WTC11 (cell line): ENCODE measurements at regions not wholly inside any gene's neighbourhood (a gene's known extent, or its start where the extent isn't known, plus 50 kb on each side); places are given as distances from the start of the nearest gene placed in this dataset.

Experiments
- ATAC-seq: fragments of 200-7000 bp; cut with Tn5 transposase; 2 replicates; pipeline ENCODE4 v1.10.0; 2021; ENCODE audit warnings: mild to moderate bottlenecking, moderate library complexity
- CTCF ChIA-PET: fragments of 300-600 bp; sonication (Branson Sonifier 250); formaldehyde crosslinking; loops from one replicate; lab custom pipeline; 2021; ENCODE audit warnings: antibody characterized with exemption; lab: Charles Lee
- POLR2A ChIA-PET: fragments of 350-600 bp; sonication (Branson Sonifier 250); formaldehyde crosslinking; loops from one replicate; lab custom pipeline; 2021; ENCODE audit warnings: antibody characterized with exemption; lab: Charles Lee
- DNase-seq: peaks from one replicate; pipeline ENCODE4 v3.0.0; 2021; ENCODE audit warnings: low spot score
- H3K27ac Mint-ChIP-seq: 2 replicates; pipeline ENCODE4 v1.8.0; 2021; ENCODE audit warnings: mixed read lengths
- H3K27me3 Mint-ChIP-seq: 2 replicates; pipeline ENCODE4 v1.8.0; 2021; ENCODE audit warnings: low read depth, mild to moderate bottlenecking, moderate library complexity, mixed read lengths
- H3K36me3 Mint-ChIP-seq: 2 replicates; pipeline ENCODE4 v1.8.0; 2021; ENCODE audit warnings: mixed read lengths
- H3K4me1 Mint-ChIP-seq: 2 replicates; pipeline ENCODE4 v1.8.0; 2022; ENCODE audit warnings: mixed read lengths
- H3K4me3 Mint-ChIP-seq: 2 replicates; pipeline ENCODE4 v1.8.0; 2021; ENCODE audit warnings: mild to moderate bottlenecking, moderate library complexity, mixed read lengths
- H3K9me3 Mint-ChIP-seq: 2 replicates; pipeline ENCODE4 v1.8.0; 2021; ENCODE audit warnings: mixed read lengths
- CDX4 ChIP-seq: fragments of 250-450 bp; sonication (Bioruptor Pico); IDR thresholded peaks from 2 replicates; pipeline ENCODE4 v1.9.0; 2021; ENCODE audit warnings: moderate library complexity, mild to moderate bottlenecking, inconsistent platforms, borderline replicate concordance
- CREM ChIP-seq: sonication (generic); formaldehyde crosslinking; IDR thresholded peaks from 2 replicates; pipeline ENCODE4 v1.8.1; 2022; ENCODE audit warnings: mild to moderate bottlenecking, missing genetic modification reagents, moderate library complexity
- ELF4 ChIP-seq: sonication (generic); formaldehyde crosslinking; IDR thresholded peaks from 2 replicates; pipeline ENCODE4 v1.8.1; 2022; ENCODE audit warnings: low read depth, mild to moderate bottlenecking, moderate library complexity, missing genetic modification reagents
- FOXP1 ChIP-seq: sonication (generic); formaldehyde crosslinking; IDR thresholded peaks from 2 replicates; pipeline ENCODE4 v1.8.0; 2022; ENCODE audit warnings: missing genetic modification reagents, mild to moderate bottlenecking, moderate library complexity, borderline replicate concordance
- JAZF1 ChIP-seq: fragments of 250-450 bp; sonication (Bioruptor Pico); IDR thresholded peaks from 2 replicates; pipeline ENCODE4 v1.9.0; 2021; ENCODE audit warnings: moderate library complexity, mild to moderate bottlenecking, inconsistent platforms
- MYBL2 ChIP-seq: sonication (generic); formaldehyde crosslinking; IDR thresholded peaks from 2 replicates; pipeline ENCODE4 v1.8.1; 2023; ENCODE audit warnings: mild to moderate bottlenecking, moderate library complexity, missing genetic modification reagents
- NR1H2 ChIP-seq: sonication (generic); formaldehyde crosslinking; IDR thresholded peaks from 2 replicates; pipeline ENCODE4 v1.9.0; 2021; ENCODE audit warnings: mild to moderate bottlenecking, moderate library complexity, missing genetic modification reagents
- PREB ChIP-seq: sonication (generic); formaldehyde crosslinking; IDR thresholded peaks from 2 replicates; pipeline ENCODE4 v1.8.1; 2022; ENCODE audit warnings: mild to moderate bottlenecking, missing genetic modification reagents, moderate library complexity, borderline replicate concordance
- RORB ChIP-seq: fragments of 250-450 bp; sonication (Bioruptor Pico); IDR thresholded peaks from 2 replicates; pipeline ENCODE4 v1.9.0; 2021; ENCODE audit warnings: mild to moderate bottlenecking
- SMAD3 ChIP-seq: sonication (generic); formaldehyde crosslinking; IDR thresholded peaks from 2 replicates; pipeline ENCODE4 v1.8.0; 2022; ENCODE audit warnings: missing genetic modification reagents, mild to moderate bottlenecking, borderline replicate concordance
- TCF7 ChIP-seq: sonication (generic); formaldehyde crosslinking; IDR thresholded peaks from 2 replicates; pipeline ENCODE4 v1.8.0; 2022; ENCODE audit warnings: mild to moderate bottlenecking, low read depth, missing genetic modification reagents, moderate library complexity
- ZBTB21 ChIP-seq: sonication (generic); formaldehyde crosslinking; IDR thresholded peaks from 2 replicates; pipeline ENCODE4 v1.8.1; 2023; ENCODE audit warnings: mild to moderate bottlenecking, missing genetic modification reagents, borderline replicate concordance
- ZNF121 ChIP-seq: sonication (generic); formaldehyde crosslinking; IDR thresholded peaks from 2 replicates; pipeline ENCODE4 v1.8.0; 2023; ENCODE audit warnings: missing genetic modification reagents
- ZNF219 ChIP-seq: sonication (generic); formaldehyde crosslinking; IDR thresholded peaks from 2 replicates; pipeline ENCODE4 v1.8.0; 2023; ENCODE audit warnings: missing genetic modification reagents, mild to moderate bottlenecking, borderline replicate concordance
- ZNF281 ChIP-seq: sonication (generic); formaldehyde crosslinking; IDR thresholded peaks from 2 replicates; pipeline ENCODE4 v1.8.0; 2023; ENCODE audit warnings: mild to moderate bottlenecking, missing genetic modification reagents
- ZNF317 ChIP-seq: sonication (generic); formaldehyde crosslinking; IDR thresholded peaks from 2 replicates; pipeline ENCODE4 v1.8.1; 2023; ENCODE audit warnings: low read depth, mild to moderate bottlenecking, moderate library complexity, missing genetic modification reagents, borderline replicate concordance
- ZSCAN18 ChIP-seq: fragments of 250-450 bp; sonication (Bioruptor Pico); IDR thresholded peaks from 2 replicates; pipeline ENCODE4 v2.1.2; 2022; ENCODE audit warnings: mild to moderate bottlenecking, moderate library complexity
- TF ChIP-seq, protein P1 (sequence below): fragments of 200-600 bp; IDR thresholded peaks from 2 replicates; pipeline ENCODE4 v1.8.0; 2022; ENCODE audit warnings: antibody characterized with exemption
- TF ChIP-seq, protein P2 (sequence below): sonication (generic); formaldehyde crosslinking; IDR thresholded peaks from 2 replicates; pipeline ENCODE4 v1.8.0; 2022; ENCODE audit warnings: mild to moderate bottlenecking, missing genetic modification reagents

DNA sequence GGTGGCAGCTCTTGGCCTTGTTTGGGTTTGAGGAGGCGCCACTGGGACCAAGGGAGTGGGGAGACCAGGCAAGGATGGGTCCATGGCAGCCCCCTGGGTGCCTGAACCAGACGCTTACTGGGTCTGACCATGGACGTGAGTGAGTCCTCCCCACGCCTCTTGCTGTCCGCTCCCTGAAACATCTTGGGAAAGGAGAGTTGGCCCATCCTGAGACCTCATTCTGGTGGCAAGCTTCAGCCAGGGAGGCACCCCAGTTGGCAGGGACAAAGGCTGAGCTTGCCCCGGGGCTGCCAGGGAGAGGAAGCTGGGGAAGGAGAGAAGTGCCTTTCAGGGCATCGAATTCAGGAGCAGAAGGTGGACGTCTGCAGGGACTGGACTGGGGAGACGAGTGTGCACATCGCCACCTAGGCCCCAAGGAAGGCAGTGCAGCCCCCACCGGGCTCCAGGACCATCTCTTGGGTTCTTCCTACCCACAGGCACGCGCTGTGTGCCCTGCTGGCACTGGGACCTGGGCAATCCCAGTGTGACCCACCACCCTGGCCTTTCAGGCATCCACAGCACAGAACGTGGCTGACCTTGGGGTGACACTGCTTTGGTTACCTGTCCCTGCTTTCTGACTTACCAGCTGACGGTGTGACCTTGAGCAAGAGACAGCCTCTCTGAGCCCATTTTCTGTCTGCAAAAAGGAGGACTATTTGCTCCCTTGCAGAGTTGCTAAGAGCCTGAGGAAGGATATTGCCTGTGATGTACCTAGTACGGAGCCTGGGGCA lies 132.9 kb upstream of the WNT4 start:
- CTCF ChIA-PET, result interaction anchor here (0.6 to 3.2 kb wide), 19 partner anchors 8 to 1453 kb away, joined by 3 to 10 read pairs (median 3); no protein-coding TSS in a partner anchor
- peak; percentile 84 for DNase-seq
- no peak overlapping the region for H3K4me3 Mint-ChIP-seq
- H3K9me3 Mint-ChIP-seq, result peaks cover 12% of the 10 kb centered on the region
- no peaks in the 10 kb centered on the region; the same call in 1 of the 2 replicates for H3K27me3 Mint-ChIP-seq
- TF ChIP-seq, protein P1, sequence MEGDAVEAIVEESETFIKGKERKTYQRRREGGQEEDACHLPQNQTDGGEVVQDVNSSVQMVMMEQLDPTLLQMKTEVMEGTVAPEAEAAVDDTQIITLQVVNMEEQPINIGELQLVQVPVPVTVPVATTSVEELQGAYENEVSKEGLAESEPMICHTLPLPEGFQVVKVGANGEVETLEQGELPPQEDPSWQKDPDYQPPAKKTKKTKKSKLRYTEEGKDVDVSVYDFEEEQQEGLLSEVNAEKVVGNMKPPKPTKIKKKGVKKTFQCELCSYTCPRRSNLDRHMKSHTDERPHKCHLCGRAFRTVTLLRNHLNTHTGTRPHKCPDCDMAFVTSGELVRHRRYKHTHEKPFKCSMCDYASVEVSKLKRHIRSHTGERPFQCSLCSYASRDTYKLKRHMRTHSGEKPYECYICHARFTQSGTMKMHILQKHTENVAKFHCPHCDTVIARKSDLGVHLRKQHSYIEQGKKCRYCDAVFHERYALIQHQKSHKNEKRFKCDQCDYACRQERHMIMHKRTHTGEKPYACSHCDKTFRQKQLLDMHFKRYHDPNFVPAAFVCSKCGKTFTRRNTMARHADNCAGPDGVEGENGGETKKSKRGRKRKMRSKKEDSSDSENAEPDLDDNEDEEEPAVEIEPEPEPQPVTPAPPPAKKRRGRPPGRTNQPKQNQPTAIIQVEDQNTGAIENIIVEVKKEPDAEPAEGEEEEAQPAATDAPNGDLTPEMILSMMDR, result peak; percentile 81
- TF ChIP-seq FOXP1 (CRISPR knock-in tag) (peak; percentile 68; the same call in 1 of the 2 replicates), ZNF317 (CRISPR knock-in tag) (no peak), JAZF1 (CRISPR knock-in tag) (no peak)
- POLR2A ChIA-PET, result no interaction called here
- ATAC-seq, result peak; percentile 93
- no peaks in the 10 kb centered on the region for H3K36me3 Mint-ChIP-seq
- peaks cover 19% of the 10 kb centered on the region for H3K4me1 Mint-ChIP-seq
- H3K27ac Mint-ChIP-seq, result no peak overlapping the region

GRCh38 chr1:22276396-22276748 lies 133.5 kb upstream of the WNT4 start:
- ATAC-seq, result no peak
- Mint-ChIP-seq H3K27me3 (no peaks in the 10 kb centered on the region; the same call in 1 of the 2 replicates), H3K9me3 (peaks cover 12% of the 10 kb centered on the region)

More at GRCh38 chr1:22276396-22276748, 133.5 kb upstream of the WNT4 start:
- DNase-seq, result no peak
- POLR2A ChIA-PET, result no interaction called here
- TF ChIP-seq ZNF121 (CRISPR knock-in tag) (no peak), RORB (CRISPR knock-in tag) (no peak), PREB (no peak), ZBTB21 (no peak), ZNF281 (CRISPR knock-in tag) (no peak), CDX4 (no peak), FOXP1 (CRISPR knock-in tag) (no peak), ELF4 (CRISPR knock-in tag) (no peak), ZNF219 (CRISPR knock-in tag) (no peak), MYBL2 (CRISPR knock-in tag) (no peak), NR1H2 (CRISPR knock-in tag) (no peak), CREM (CRISPR knock-in tag) (no peak), TCF7 (CRISPR knock-in tag) (no peak), ZSCAN18 (CRISPR knock-in tag) (no peak), SMAD3 (CRISPR knock-in tag) (no peak)
- TF ChIP-seq, protein P2, sequence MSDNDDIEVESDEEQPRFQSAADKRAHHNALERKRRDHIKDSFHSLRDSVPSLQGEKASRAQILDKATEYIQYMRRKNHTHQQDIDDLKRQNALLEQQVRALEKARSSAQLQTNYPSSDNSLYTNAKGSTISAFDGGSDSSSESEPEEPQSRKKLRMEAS, result no peak
- TF ChIP-seq, all 79 proteins: peak for 0
- Mint-ChIP-seq H3K27ac (no peak overlapping the region), H3K4me1 (peaks cover 19% of the 10 kb centered on the region), H3K4me3 (no peak overlapping the region), H3K36me3 (no peaks in the 10 kb centered on the region)
- CTCF ChIA-PET, result interaction anchor here (0.6 to 3.2 kb wide), 9 partner anchors 9 to 1454 kb away, joined by 3 to 10 read pairs (median 4); no protein-coding TSS in a partner anchor
